GM19351 (cell line): ENCODE measurements at regions not wholly inside any gene's neighbourhood (a gene's known extent, or its start where the extent isn't known, plus 50 kb on each side); places are given as distances from the start of the nearest gene placed in this dataset.
A peak's percentile ranks its signal among the peaks of the same experiment; 100 is the strongest.
"Not testable (repeated sequence)": the region's sequence is repeated elsewhere in the genome, so short reads cannot be mapped to it uniquely, and the experiment has no call there.

Source experiments
- ATAC-seq: cut with Tn5 transposase; IDR thresholded peaks from one replicate; pipeline ENCODE4 v1.9.1; 2021; ENCODE audit warnings: mild to moderate bottlenecking, moderate library complexity; ENCODE audit not compliant: unreplicated experiment

DNA sequence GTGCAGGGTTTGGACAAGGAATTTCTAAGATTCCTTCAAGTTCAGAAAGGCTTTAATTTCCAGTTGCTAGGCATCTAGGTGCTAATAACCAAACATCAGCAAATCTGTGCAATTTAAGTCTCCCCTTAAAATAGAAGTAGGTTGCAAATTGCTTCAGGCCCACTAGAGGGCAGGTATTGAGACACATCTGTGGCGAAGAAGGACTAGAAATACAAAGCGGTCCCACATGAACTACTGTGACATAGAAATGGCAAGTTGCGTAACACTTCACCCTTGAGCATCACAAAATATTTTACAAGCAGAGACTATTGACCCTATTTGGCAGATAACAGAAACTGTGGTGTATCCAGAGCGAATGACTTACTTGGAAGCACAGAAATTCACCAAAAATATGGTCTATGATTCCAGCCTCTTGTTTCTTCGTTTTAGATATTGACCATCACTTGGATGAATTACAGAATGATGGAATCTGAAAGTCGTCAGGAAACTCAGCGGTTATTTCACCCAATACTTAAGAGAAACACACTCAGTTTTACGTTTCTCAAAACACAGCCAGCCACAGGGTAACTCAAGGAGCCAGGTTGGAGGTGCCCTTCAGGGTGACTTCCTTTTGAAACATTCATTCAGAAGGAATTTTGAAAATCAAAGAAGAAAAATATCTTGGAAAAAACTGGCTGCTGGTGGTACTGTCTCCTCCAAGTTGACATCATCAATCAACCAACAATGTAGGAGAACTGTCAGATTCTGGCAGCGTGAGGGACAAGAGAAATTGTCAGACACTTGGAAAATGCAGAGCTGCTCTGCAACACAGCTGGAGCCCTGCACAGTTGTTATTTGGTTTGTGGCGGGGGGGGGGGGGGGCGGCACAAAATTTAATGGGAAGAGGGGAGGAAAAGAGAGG is 256.3 kb upstream of the MINDY3 start:
- ATAC-seq: peak; percentile 75

DNA sequence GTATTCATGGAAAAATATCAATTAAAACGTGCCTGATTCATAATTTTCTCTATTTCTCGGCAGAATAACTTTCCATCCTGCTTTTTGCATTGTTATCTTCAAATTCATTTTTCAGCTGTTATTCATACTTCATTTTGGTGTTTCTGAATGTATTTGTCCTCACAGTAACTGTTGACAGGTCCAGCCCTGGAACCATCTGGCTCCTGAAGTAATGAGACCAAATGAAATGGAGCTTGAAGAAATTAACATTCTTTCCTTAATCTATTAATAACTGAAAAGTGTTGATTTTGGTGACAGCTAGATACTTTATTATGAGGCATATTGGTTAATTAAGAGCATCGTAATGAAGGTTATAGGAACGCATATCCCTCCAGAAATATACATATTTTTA is 257.0 kb upstream of the MINDY3 start:
- ATAC-seq: no peak

DNA sequence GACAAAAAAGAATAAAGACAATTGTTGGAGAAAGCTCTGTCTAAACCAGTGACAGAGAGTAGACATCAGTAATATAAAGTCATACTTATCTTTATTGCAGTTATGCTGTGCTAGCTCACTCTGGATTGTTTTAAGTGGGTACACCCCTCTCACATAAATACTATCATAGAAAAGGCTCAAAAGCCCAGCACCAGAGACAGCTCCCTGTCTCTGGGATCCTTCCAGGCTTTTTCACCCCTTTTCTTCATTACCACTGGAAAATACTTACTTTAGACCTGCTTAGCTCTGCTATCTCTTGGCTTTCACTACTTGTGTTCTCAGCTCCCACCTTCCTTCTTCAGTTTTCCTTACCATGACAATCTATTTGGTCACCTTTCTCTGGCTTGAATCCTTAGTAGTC is 259.1 kb upstream of the MINDY3 start:
- no peak for ATAC-seq

DNA sequence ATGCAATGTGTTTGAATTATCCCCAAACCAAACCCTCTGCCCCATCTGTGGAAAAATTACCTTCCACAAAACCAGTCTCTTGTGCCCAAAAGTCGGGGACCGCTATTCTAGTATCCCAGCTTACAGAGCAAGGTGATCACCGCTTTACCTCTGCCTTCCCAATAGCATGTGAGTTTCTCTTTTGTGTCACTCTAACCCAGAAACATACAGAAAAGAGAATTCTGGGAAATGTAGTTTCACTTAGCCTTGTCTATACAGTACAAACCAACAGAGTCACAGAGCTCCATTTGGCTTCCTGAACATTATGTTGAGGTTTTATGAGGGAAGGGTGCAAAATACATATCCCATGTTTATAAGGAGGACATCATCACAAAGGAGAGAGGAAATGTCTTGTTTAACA is 260.3 kb upstream of the MINDY3 start:
- no peak for ATAC-seq

DNA sequence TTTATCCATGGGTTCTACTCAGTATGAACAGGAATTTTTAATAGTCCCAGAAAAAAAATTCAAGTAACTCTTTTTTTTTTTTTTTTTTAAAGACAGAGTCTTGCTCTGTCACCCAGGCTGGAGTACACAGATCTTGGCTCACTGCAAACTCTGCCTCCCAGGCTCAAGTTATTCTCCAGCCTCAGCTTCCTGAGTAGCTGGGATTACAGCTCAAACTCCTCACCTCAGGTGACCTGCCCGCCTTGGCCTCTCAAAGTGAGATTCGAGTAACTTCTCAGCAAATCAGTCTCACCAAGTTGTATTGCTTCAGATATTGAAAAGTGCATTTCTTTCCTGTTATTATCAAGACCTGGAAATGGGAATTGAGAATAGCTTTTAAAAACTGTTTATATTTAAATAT is 281.2 kb upstream of the MINDY3 start:
- no peak for ATAC-seq

DNA sequence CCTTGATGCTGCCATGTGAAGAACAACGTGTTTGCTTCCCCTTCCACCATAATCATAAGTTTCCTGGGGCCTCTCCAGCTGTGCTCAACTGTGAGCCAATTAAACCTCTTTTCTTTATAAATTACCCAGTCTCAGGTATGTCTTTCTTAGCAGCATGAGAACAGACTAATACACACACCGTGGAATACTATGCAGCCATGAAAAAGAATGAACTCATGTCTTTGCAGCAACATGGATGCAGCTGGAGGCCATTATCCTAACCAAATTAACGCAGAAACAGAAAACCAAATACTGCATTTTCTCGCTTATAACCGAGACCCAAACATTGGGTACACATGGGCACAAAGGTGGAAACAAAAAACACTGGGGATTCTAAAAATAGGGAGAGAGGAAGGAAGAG is 286.7 kb upstream of the MINDY3 start:
- ATAC-seq: no peak

DNA sequence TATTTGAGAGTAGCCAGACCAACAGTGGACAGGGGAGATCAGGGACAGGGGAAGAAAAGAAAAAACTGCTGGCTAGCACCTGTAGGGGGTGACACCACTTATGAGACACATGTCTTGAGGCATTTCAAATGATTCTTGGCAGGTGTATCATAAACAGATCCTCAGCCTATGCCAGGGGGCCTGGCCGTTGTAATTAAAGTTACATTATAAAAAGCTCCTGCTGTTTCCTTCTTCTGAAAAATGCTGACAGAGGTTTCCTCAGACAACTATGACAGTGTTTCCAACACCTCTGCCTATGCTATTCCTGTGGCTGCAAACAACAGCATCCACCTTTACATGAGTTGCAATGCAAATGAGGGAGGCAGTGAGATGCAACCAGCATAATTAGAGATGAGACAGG is 281.0 kb upstream of the PTER start:
- no peak for ATAC-seq

DNA sequence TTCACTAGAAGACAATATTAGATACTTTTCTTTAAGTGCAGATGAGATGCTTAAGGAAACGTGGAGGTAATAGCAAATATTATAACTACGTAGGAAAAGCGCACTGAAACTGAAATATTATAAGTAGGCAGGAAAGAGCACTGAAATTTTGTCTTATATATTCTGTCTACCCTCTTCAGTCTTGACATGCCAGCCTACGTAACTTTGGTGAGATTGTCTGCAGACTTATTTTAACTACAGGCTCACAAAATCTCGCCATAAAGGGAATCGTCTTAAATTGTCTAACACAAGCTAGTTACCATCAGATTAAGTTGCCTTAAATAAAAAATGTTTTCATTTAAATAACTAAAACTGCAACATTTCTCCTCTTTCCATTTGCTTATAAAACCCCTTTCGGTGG is 280.1 kb upstream of the PTER start:
- no peak for ATAC-seq

- not testable (repeated sequence) for ATAC-seq
These were observed 271.7 kb upstream of the PTER start for GRCh38 chr10:16165067-16165466.

- no peak for ATAC-seq
These were observed 254.7 kb upstream of the PTER start for GRCh38 chr10:16182144-16182543.

DNA sequence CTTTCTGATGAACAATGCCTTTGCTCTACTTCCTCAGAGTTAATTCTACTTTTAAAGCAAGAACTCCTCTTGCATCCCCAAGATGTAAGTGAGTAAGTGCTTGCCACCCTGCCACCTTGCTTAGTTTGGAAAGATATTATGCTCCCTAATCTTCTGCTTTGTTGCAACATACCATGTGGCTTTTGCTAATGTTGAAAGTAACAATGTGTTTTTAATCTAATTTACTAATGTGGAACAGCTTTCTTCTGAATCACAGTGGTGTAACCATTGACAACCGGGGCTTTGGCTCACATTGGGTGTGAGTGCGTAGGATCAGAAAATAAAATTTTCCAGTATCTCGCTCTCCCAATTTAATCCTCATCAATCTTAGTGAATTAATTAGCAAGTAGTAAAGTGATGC is 254.1 kb upstream of the PTER start:
- ATAC-seq: no peak

GRCh38 chr10:16184096-16184597 is 252.7 kb upstream of the PTER start:
- no peak for ATAC-seq

GRCh38 chr10:16184906-16185305 is 251.9 kb upstream of the PTER start:
- ATAC-seq: no peak

DNA sequence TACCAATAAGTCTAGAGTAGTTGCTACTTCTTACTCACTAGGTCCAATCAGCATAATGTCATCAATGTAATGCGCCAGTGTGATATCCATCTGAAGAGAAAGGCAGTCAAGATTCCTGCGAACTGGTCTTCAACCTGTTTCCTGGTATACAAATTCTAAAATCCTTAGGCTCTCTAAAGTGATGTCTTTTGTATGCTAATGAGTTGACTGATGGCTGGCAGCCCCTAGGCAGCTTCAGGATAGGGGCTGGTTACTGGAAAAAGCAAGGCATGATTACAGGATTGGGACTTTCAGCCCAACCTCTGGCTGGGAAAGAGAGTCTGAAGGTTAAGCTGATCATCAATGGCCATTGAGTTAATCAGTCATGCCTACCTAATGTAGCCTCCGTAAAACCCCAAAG is 250.2 kb upstream of the PTER start:
- no peak for ATAC-seq

DNA sequence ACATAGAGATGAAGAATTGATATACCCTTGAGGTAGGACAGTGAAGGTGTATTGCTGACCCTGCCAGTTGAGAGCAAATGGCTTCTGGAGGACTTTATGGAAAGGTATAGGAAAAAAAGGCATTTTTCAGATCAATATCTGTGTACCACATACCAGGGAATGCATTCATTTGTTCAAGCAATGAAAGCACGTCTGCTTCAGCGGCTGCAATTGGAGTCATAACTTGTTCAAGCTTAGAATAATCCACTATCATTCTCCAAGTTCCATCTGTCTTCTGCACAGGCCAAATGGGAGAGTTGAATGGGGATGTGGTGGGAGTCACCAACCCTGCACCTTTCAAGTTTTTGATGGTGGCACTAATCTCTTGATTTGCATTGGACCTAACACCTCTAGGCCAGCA is 249.6 kb upstream of the PTER start:
- no peak for ATAC-seq

DNA sequence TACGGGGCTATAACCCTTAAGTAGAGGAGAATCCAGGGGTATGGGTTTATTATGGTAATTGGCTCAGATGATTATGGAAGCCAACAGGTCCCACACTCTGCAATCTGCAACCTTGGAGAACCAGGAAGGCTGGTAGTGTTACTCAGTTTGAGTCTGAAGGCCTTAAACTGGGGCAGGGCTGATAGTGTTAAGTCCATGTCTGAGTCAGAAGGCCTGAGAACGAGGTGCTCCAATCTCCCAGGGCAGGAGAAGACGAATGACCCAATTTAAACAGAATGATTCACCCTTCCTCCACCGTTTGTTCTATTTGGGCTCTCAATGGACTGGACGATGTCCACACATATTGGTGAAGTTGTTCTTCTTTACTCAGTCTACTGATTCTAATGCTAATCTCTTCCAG is 244.5 kb upstream of the PTER start:
- ATAC-seq: no peak

DNA sequence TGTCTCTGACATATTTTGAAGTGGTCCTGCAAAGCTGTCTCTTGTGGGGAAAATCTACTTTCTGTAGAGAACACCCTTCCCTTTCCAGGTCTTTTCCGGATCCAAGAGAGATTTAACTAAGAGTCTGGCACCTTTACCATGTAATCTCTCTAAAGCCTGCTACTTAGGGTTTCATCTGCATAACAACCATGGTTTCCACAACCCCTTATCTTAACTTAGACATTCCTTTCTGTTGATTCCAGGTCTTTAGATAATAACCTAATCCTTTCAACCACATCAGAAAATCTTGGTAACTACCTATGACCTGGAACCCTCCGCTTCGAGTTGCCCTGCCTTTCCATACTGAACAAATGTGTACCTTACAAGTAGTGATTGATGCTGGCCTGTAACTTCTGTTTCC is 243.6 kb upstream of the PTER start:
- ATAC-seq: no peak

GRCh38 chr10:16195178-16195769 is 241.5 kb upstream of the PTER start:
- peak; percentile 92 for ATAC-seq

- ATAC-seq: no peak
These were observed 240.9 kb upstream of the PTER start for GRCh38 chr10:16195894-16196293.

GRCh38 chr10:16199216-16199615 is 237.6 kb upstream of the PTER start:
- ATAC-seq: no peak

GRCh38 chr10:16223618-16224017 is 213.2 kb upstream of the PTER start:
- not testable (repeated sequence) for ATAC-seq

DNA sequence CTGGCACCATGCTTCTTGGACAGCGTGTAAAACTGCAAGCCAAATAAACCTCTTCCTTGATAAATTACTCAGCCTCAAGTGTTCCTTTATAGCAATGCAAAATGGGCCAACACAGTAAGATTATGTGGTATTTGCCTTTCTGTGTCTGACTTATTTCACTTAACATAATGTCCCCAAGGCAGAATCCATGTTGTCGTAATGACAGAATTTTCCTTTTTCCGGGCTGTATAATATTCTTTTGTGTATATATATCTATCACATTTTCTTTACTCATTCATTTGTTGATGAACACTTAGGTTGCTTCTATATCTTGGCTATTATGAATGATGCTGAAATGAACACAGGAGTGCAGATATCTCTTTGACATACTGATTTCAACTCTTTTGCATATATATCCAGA is 209.1 kb upstream of the PTER start:
- ATAC-seq: no peak
